ENCODE measurements at regions not wholly inside any gene's neighbourhood (a gene's known extent, or its start where the extent isn't known, plus 50 kb on each side); places are given as distances from the start of the nearest gene placed in this dataset.

- TF ChIP-seq ZNF776 (CRISPR knock-in tag; IDR thresholded peaks at IDR 0.05) (no peak), PRDM15 (CRISPR knock-in tag; IDR thresholded peaks at IDR 0.05) (no peak), ZNF850 (CRISPR knock-in tag; conservative IDR thresholded peaks at IDR 0.05) (no peak), CREB1 (IDR thresholded peaks at IDR 0.05) (no peak), CREB1 (CRISPR knock-in tag; IDR thresholded peaks at IDR 0.05) (no peak), REST (IDR thresholded peaks at IDR 0.05; ENCODE audit: borderline replicate concordance in 1 of 2, low read depth in 1 of 2, low read length in 2 of 2) (no peak), ZNF350 (CRISPR knock-in tag; IDR thresholded peaks at IDR 0.05; ENCODE audit: borderline replicate concordance, low read depth) (no peak), BCL6 (CRISPR knock-in tag; IDR thresholded peaks at IDR 0.05) (no peak)
These were observed 219.7 kb upstream of the EPHA4 start for GRCh38 chr2:221791844-221792243.

Data from HepG2 (cell line).